ENCODE measurements at regions not wholly inside any gene's neighbourhood (a gene's known extent, or its start where the extent isn't known, plus 50 kb on each side); places are given as distances from the start of the nearest gene placed in this dataset.

DNA sequence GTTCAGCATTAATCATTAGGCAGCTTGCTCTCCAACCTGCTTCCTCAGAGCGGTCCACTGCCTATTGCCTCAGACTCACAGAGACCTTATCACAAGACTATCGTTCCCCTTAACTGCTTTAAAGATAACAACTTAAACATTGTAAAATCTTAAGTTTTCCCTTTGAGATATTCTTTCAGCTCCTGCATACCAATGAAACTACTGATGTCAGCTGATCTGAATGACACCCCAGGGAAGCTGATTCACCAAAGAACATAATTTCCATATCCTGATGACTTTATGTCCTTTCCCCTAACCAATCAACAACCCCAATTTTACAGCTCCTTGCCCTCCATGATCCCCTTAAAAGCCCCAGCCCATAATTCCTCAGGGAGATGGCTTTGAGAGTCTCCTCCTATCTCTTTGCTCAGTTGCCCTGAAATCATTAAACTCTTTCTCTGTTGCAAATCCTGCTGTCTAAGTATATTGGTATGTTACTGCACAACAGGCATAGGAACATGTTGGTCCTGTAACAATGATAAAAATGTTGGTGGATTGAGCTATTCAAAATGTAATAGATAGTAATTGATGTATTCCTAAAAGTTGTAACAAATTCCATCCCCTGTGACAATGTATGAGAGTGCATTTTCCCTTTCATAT is 621.4 kb upstream of the RGS18 start:
- Histone ChIP-seq H4K20me1 (ENCODE audit: insufficient read depth, low read length) (no peaks in the 10 kb centered on the region), H3K79me2 (ENCODE audit: insufficient read depth, low read length) (no peaks in the 10 kb centered on the region), H3K4me2 (ENCODE audit: low read depth, low read length) (no peak overlapping the region), H3K27ac (ENCODE audit: extremely low read length, insufficient read depth, low read length) (no peak overlapping the region), H3K4me1 (ENCODE audit: insufficient read depth, low read length) (no peaks in the 10 kb centered on the region), H3K9me3 (ENCODE audit: low read length) (peaks cover 14% of the 10 kb centered on the region), H2AFZ (ENCODE audit: low read length) (no peak overlapping the region), H3K27me3 (ENCODE audit: control insufficient read depth in 1 of 2, insufficient read depth in 2 of 2, low read length in 2 of 2) (no peaks in the 10 kb centered on the region), H3K9ac (ENCODE audit: insufficient read depth, low read depth, low read length) (no peak overlapping the region), H3K36me3 (replicated peaks in 1 of 2; ENCODE audit: control insufficient read depth in 1 of 2, insufficient read depth in 2 of 2, low read length in 2 of 2) (no peaks in the 10 kb centered on the region), H3K4me3 (replicated peaks in 1 of 3; ENCODE audit: insufficient read depth in 1 of 3, low read depth in 2 of 3, low read length in 3 of 3) (no peak overlapping the region)
- ATAC-seq (no peak), DNase-seq (ENCODE audit: low spot score) (no peak), FAIRE-seq (no peak)
- in situ Hi-C loops (cut with HindIII; ENCODE audit: extremely low pct_ligation_motif_present, low pct_unique_long_range_greater_than_20kb) (no loop called here), intact Hi-C loops (cut with micrococcal nuclease; ENCODE audit: unreplicated experiment) (no loop called here)
- WGBS (ENCODE audit: low lambda C conversion rate): 0% methylated on average over 2 of the region's 2 CpGs
- BruUV-seq (replicated peaks): no TSS peak
- TF ChIP-seq ZNF335 (CRISPR knock-in tag; IDR thresholded peaks at IDR 0.05) (no peak), RBM39 (IDR thresholded peaks at IDR 0.05; ENCODE audit: low read depth, low read length, poor library complexity, severe bottlenecking) (no peak), SMAD3 (CRISPR knock-in tag; IDR thresholded peaks at IDR 0.05) (no peak), NCOA5 (CRISPR knock-in tag; IDR thresholded peaks at IDR 0.05) (no peak), GTF2F1 (IDR thresholded peaks at IDR 0.05; ENCODE audit: low read length) (no peak), NCOA1 (CRISPR knock-in tag; IDR thresholded peaks at IDR 0.05) (no peak)
- TF ChIP-seq, protein P1, sequence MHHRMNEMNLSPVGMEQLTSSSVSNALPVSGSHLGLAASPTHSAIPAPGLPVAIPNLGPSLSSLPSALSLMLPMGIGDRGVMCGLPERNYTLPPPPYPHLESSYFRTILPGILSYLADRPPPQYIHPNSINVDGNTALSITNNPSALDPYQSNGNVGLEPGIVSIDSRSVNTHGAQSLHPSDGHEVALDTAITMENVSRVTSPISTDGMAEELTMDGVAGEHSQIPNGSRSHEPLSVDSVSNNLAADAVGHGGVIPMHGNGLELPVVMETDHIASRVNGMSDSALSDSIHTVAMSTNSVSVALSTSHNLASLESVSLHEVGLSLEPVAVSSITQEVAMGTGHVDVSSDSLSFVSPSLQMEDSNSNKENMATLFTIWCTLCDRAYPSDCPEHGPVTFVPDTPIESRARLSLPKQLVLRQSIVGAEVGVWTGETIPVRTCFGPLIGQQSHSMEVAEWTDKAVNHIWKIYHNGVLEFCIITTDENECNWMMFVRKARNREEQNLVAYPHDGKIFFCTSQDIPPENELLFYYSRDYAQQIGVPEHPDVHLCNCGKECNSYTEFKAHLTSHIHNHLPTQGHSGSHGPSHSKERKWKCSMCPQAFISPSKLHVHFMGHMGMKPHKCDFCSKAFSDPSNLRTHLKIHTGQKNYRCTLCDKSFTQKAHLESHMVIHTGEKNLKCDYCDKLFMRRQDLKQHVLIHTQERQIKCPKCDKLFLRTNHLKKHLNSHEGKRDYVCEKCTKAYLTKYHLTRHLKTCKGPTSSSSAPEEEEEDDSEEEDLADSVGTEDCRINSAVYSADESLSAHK (CRISPR knock-in tag; IDR thresholded peaks at IDR 0.05; ENCODE audit: borderline replicate concordance): no peak
- ChIA-PET CTCF (ENCODE audit: low intra/inter-chr PET ratio, low total read pairs) (no interaction called here), POLR2A (no interaction called here)

GRCh38 chr1:191541758-191542157 is 616.5 kb upstream of the RGS18 start:
- intact Hi-C loops (cut with micrococcal nuclease; ENCODE audit: unreplicated experiment) (no loop called here), in situ Hi-C loops (cut with HindIII; ENCODE audit: extremely low pct_ligation_motif_present, low pct_unique_long_range_greater_than_20kb) (no loop called here)
- CTCF ChIA-PET (ENCODE audit: low intra/inter-chr PET ratio, low total read pairs): no interaction called here
- no TSS peak for BruUV-seq (replicated peaks)
- Histone ChIP-seq H3K27ac (ENCODE audit: extremely low read length, insufficient read depth, low read length) (no peak overlapping the region), H3K9ac (ENCODE audit: insufficient read depth, low read depth, low read length) (no peak overlapping the region), H3K27me3 (ENCODE audit: control insufficient read depth in 1 of 2, insufficient read depth in 2 of 2, low read length in 2 of 2) (no peaks in the 10 kb centered on the region), H3K4me2 (ENCODE audit: low read depth, low read length) (no peak overlapping the region), H3K9me3 (ENCODE audit: low read length) (peaks cover 12% of the 10 kb centered on the region), H3K36me3 (replicated peaks in 1 of 2; ENCODE audit: control insufficient read depth in 1 of 2, insufficient read depth in 2 of 2, low read length in 2 of 2) (no peaks in the 10 kb centered on the region), H2AFZ (ENCODE audit: low read length) (no peak overlapping the region), H3K4me1 (ENCODE audit: insufficient read depth, low read length) (no peaks in the 10 kb centered on the region), H3K4me3 (replicated peaks in 1 of 3; ENCODE audit: insufficient read depth in 1 of 3, low read depth in 2 of 3, low read length in 3 of 3) (no peak overlapping the region), H4K20me1 (ENCODE audit: insufficient read depth, low read length) (no peaks in the 10 kb centered on the region), H3K79me2 (ENCODE audit: insufficient read depth, low read length) (no peaks in the 10 kb centered on the region)
- ATAC-seq (no peak), DNase-seq (ENCODE audit: low spot score) (no peak), FAIRE-seq (no peak)
- 0% methylated on average over 1 of the region's 1 CpG for WGBS (ENCODE audit: low lambda C conversion rate)
- POLR2A ChIA-PET: no interaction called here
- TF ChIP-seq MIXL1 (CRISPR knock-in tag; IDR thresholded peaks at IDR 0.05): no peak
- TF ChIP-seq ZNF607 (CRISPR knock-in tag; IDR thresholded peaks at IDR 0.05; ENCODE audit: borderline replicate concordance): no peak
- TF ChIP-seq MTA1 (CRISPR knock-in tag; IDR thresholded peaks at IDR 0.05; ENCODE audit: borderline replicate concordance): no peak
- no peak for TF ChIP-seq CBX5 (CRISPR knock-in tag; IDR thresholded peaks at IDR 0.05; ENCODE audit: borderline replicate concordance)
- TF ChIP-seq PAF1 (CRISPR knock-in tag; IDR thresholded peaks at IDR 0.05): no peak
- TF ChIP-seq RBFOX2 (IDR thresholded peaks at IDR 0.05; ENCODE audit: low read depth, low read length): no peak
- no peak for TF ChIP-seq TFDP1 (CRISPR knock-in tag; IDR thresholded peaks at IDR 0.05; ENCODE audit: borderline replicate concordance)
- TF ChIP-seq, protein P2, sequence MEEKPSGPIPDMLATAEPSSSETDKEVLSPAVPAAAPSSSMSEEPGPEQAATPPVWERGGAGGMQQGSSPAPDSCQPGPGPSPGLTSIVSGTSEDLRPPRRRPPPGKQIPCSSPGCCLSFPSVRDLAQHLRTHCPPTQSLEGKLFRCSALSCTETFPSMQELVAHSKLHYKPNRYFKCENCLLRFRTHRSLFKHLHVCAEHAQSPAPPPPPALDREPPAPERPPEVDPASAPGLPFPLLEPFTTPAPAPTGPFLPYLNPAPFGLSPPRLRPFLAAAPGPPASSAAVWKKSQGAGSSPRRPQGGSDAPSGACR (CRISPR knock-in tag; IDR thresholded peaks at IDR 0.05): no peak
- no peak for TF ChIP-seq ZNF350 (CRISPR knock-in tag; IDR thresholded peaks at IDR 0.05; ENCODE audit: borderline replicate concordance, low read depth)
- TF ChIP-seq ZNF329 (CRISPR knock-in tag; IDR thresholded peaks at IDR 0.05; ENCODE audit: low read depth): no peak

Data from HepG2 (cell line).